ENCODE measurements at regions not wholly inside any gene's neighbourhood (a gene's known extent, or its start where the extent isn't known, plus 50 kb on each side); places are given as distances from the start of the nearest gene placed in this dataset.

DNA sequence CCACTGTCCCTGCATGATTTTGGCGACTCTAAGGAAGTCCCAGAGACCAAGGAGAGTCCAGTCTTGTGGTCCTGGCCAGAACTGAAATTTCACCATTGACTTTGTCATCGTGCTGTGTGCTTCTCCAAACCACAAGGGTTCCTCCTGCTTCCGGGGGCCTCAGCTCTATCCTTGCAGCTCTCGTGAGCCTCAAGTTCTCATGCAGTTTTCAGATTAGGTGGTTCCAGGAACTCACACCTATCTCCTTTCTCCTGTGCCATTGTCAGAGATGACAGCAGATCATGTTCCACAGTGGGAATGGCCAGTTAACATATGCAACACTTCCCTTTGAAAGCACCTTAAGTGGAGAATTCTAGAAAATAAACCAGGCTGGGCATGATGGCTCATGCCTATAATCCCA is 97.9 kb upstream of the CRHR1 start:
- Mint-ChIP-seq H3K27me3 (ENCODE audit: insufficient read depth) (peaks cover 27% of the 10 kb centered on the region), H3K4me1 (ENCODE audit: low read depth) (no peaks in the 10 kb centered on the region), H3K27ac (no peak overlapping the region), H3K4me3 (no peak overlapping the region), H3K36me3 (ENCODE audit: low read depth) (no peaks in the 10 kb centered on the region), H3K9me3 (no peaks in the 10 kb centered on the region)
- DNase-seq (ENCODE audit: low spot score) = no peak
- intact Hi-C loops (cut with micrococcal nuclease) = no loop called here

GRCh38 chr17:45687594-45687993 is 96.5 kb upstream of the CRHR1 start:
- H3K4me3 Mint-ChIP-seq = no peak overlapping the region
- no peak overlapping the region for H3K27ac Mint-ChIP-seq
- H3K4me1 Mint-ChIP-seq (ENCODE audit: low read depth) = no peaks in the 10 kb centered on the region
- intact Hi-C loops (cut with micrococcal nuclease) = no loop called here
- H3K27me3 Mint-ChIP-seq (ENCODE audit: insufficient read depth) = peaks cover 27% of the 10 kb centered on the region
- no peaks in the 10 kb centered on the region for H3K36me3 Mint-ChIP-seq (ENCODE audit: low read depth)
- no peak for DNase-seq (ENCODE audit: low spot score)
- no peaks in the 10 kb centered on the region for H3K9me3 Mint-ChIP-seq

DNA sequence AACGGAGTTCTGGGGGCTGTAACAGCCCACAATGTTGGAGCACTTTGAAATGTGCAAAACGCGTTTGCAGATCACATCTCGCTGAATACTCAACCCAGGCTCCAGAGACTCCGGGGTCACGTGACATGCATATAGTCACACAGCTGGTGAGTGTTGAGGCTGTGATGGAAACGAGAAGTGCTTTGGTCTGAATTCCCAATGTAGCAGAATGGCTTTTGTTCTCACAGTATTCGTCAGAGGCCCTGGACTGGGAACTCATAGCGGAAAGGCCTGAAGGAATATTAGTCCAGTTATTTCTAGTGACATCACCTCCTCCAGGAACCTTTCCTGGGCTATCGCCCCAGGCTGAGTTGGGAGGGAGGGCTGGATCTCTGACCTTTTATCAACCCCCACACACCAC is 95.8 kb upstream of the CRHR1 start:
- intact Hi-C loops (cut with micrococcal nuclease) = no loop called here
- H3K36me3 Mint-ChIP-seq (ENCODE audit: low read depth) = no peaks in the 10 kb centered on the region
- no peaks in the 10 kb centered on the region for H3K4me1 Mint-ChIP-seq (ENCODE audit: low read depth)
- H3K4me3 Mint-ChIP-seq = no peak overlapping the region
- no peaks in the 10 kb centered on the region for H3K9me3 Mint-ChIP-seq
- no peak for DNase-seq (ENCODE audit: low spot score)
- H3K27me3 Mint-ChIP-seq (ENCODE audit: insufficient read depth) = peaks cover 30% of the 10 kb centered on the region
- no peak overlapping the region for H3K27ac Mint-ChIP-seq

DNA sequence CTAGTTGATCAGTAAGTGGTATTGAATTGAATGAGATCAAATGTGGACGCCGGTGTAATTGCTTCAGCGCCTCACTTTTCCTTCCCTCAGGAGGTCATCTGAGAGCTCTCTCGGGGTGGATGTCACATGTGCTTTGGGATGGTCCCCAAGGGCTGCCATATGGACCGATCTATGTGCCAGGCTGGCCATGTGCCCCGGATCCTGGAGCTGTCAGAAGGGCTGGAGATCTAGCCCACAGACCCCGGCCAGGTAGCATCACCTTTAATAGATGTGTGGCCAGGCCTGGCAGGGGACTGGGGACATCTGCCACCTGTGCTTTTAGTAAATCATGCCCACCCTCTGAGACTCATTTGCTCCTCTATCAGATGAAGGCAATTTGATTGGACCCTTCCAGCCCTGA is 95.3 kb upstream of the CRHR1 start:
- Mint-ChIP-seq H3K27me3 (ENCODE audit: insufficient read depth) (peaks cover 30% of the 10 kb centered on the region), H3K9me3 (no peaks in the 10 kb centered on the region), H3K36me3 (ENCODE audit: low read depth) (no peaks in the 10 kb centered on the region), H3K27ac (no peak overlapping the region), H3K4me3 (no peak overlapping the region), H3K4me1 (ENCODE audit: low read depth) (no peaks in the 10 kb centered on the region)
- intact Hi-C loops (cut with micrococcal nuclease) = no loop called here
- DNase-seq (ENCODE audit: low spot score) = no peak

DNA sequence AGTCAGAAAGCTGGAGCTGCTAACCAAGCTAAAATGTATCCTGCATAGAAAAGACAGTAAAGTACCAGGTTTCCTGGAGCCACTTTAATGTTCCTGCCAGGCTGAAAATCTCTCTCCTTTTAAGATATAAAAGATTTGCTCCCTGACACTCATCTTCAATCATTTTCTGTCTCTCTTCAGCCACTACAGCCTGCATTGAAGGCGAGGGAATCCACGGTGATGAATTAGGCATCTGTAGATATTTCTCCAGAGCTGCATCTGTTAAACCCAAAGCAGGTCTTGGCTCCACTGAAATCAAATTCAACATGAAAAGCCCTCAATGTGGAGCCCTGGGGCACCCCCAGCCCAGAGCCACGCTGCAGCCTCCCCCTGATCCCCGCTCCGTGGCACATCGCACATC is 94.7 kb upstream of the CRHR1 start:
- no peaks in the 10 kb centered on the region for H3K9me3 Mint-ChIP-seq
- H3K36me3 Mint-ChIP-seq (ENCODE audit: low read depth) = no peaks in the 10 kb centered on the region
- H3K4me3 Mint-ChIP-seq = no peak overlapping the region
- H3K27me3 Mint-ChIP-seq (ENCODE audit: insufficient read depth) = peaks cover 32% of the 10 kb centered on the region
- no peaks in the 10 kb centered on the region for H3K4me1 Mint-ChIP-seq (ENCODE audit: low read depth)
- H3K27ac Mint-ChIP-seq = no peak overlapping the region
- intact Hi-C loops (cut with micrococcal nuclease) = no loop called here
- DNase-seq (ENCODE audit: low spot score) = no peak

DNA sequence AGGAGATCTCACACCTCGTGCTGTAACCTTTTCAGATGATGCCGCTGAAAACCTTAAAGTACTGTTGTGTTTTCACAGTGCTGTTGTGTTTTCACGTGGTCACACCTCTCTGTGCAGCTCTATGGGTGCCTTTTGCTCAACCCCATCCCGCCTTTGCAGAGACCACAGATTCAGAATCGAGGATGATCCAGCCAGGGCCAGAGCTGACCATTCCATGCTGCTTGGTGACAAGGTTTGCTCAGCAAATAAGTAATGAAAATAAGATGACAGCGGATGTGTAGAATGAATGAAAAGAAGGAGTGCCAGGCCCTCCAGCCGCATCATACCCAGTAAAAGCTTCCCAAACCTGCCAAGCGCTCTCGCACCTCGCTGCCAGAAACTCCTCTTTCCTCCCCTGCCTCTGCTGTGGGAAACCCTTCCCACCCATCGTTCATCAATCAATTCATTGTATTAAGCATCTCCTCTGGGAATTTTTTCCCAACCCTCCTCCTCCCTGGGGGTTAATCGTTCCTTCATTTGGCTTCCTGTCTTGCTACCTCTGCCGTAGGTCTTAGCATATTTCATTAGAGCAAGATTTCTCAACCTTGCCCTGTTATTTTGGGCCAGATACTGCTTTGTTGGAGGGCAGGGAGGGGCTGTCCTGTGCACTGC is 93.4 kb upstream of the CRHR1 start:
- Mint-ChIP-seq H3K36me3 (ENCODE audit: low read depth) (no peaks in the 10 kb centered on the region), H3K27ac (no peak overlapping the region), H3K4me3 (no peak overlapping the region), H3K27me3 (ENCODE audit: insufficient read depth) (peaks cover 35% of the 10 kb centered on the region), H3K9me3 (no peaks in the 10 kb centered on the region), H3K4me1 (ENCODE audit: low read depth) (no peaks in the 10 kb centered on the region)
- intact Hi-C loops (cut with micrococcal nuclease) = no loop called here
- DNase-seq (ENCODE audit: low spot score) = no peak

GRCh38 chr17:45692661-45693060 is 91.5 kb upstream of the CRHR1 start:
- Mint-ChIP-seq H3K4me3 (no peak overlapping the region), H3K27me3 (ENCODE audit: insufficient read depth) (peaks cover 37% of the 10 kb centered on the region), H3K4me1 (ENCODE audit: low read depth) (no peaks in the 10 kb centered on the region), H3K36me3 (ENCODE audit: low read depth) (no peaks in the 10 kb centered on the region), H3K27ac (no peak overlapping the region), H3K9me3 (no peaks in the 10 kb centered on the region)
- intact Hi-C loops (cut with micrococcal nuclease) = no loop called here
- DNase-seq (ENCODE audit: low spot score) = no peak

DNA sequence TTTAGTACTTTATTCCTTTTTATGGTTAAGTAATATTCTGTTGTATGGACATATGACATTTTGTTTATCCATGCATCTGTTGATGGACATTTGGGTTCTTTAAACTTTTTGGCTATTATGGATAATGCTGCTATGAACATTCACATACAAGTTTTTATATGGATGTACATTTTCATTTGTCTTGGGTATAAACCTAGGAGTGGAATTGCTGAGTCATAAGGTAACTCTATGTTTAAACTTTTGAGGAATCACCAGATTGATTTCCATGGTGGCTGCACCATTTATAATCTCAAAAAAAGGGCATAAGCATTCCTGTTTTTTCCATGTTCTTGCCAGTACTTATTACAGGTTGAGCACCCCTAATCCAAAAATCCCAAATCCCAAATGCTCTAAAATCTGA is 90.3 kb upstream of the CRHR1 start:
- H3K9me3 Mint-ChIP-seq = no peaks in the 10 kb centered on the region
- intact Hi-C loops (cut with micrococcal nuclease) = no loop called here
- peaks cover 35% of the 10 kb centered on the region for H3K27me3 Mint-ChIP-seq (ENCODE audit: insufficient read depth)
- no peak overlapping the region for H3K4me3 Mint-ChIP-seq
- DNase-seq (ENCODE audit: low spot score) = no peak
- no peaks in the 10 kb centered on the region for H3K4me1 Mint-ChIP-seq (ENCODE audit: low read depth)
- no peaks in the 10 kb centered on the region for H3K36me3 Mint-ChIP-seq (ENCODE audit: low read depth)
- H3K27ac Mint-ChIP-seq = no peak overlapping the region

DNA sequence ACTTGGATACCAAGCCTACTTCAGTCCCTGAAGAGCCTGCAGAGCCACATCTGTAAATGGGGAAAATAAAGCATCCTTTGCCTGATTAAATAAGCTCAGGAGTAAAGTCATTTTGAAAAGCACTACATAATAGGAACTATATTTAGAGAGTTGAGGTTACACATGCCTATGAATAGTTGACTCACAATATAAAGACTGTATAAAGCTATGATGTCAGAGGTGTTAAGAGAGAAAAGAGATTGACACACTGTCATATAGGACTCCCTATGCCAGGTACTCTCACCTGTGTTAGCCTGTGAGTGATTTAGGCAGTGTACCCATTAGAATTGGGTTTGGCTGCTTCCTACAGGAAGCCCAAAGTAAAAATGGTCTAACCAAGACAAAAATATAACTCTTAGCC is 87.7 kb upstream of the CRHR1 start:
- DNase-seq (ENCODE audit: low spot score) = no peak
- Mint-ChIP-seq H3K4me3 (no peak overlapping the region), H3K27ac (no peak overlapping the region), H3K27me3 (ENCODE audit: insufficient read depth) (peaks cover 19% of the 10 kb centered on the region), H3K4me1 (ENCODE audit: low read depth) (no peaks in the 10 kb centered on the region), H3K9me3 (no peaks in the 10 kb centered on the region), H3K36me3 (ENCODE audit: low read depth) (no peaks in the 10 kb centered on the region)
- intact Hi-C loops (cut with micrococcal nuclease) = no loop called here

- H3K27me3 Mint-ChIP-seq (ENCODE audit: insufficient read depth) = peaks cover 21% of the 10 kb centered on the region
Measured at GRCh38 chr17:45697076-45697475, 87.0 kb upstream of the CRHR1 start.

DNA sequence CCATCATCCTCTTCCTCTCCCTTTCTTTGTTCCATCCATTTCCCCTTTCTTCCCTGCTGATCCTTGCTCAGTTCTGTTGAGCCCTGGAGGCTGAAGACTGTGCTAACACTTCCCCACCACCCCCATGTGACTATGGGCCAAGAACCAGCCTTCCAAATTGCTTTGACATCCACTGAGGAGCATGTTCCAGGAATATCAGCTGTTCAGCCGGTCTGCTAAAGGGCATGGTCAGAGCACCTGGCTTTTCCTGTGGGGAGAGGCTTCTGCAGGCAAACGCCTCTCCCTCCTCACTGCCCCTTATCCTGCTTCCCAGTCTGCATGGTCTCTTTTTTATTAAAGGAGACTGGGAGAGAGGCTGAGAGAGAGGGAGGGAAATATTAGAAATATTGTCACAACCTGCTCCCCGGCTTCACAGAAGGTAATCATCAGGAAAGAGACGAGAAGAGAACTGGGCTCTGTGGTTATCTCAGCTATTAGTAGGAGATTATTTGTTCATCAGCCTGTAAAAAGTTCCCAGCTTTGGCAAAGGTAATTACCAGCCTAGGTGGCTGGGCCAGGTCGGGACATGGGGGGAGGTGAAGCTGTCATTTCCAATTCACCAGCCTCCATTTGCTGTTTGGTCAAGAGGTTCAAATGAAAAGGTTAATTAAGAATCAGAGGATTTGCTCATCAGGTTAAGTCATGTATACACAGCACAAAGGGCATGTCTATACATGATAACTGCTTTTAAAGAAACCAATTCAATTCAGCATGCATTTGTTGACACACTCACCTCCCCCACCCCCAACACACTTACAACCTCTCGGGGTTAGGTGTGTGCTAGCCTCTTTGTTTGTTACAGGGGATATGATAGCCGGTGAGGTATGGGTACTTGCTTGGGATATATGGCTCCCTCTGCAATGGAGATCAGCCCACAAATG is 83.7 kb upstream of the CRHR1 start:
- no peaks in the 10 kb centered on the region for H3K36me3 Mint-ChIP-seq (ENCODE audit: low read depth)
- H3K4me1 Mint-ChIP-seq (ENCODE audit: low read depth) = peaks cover 10% of the 10 kb centered on the region
- intact Hi-C loops (cut with micrococcal nuclease) = no loop called here
- DNase-seq (ENCODE audit: low spot score) = no peak
- no peak overlapping the region for H3K4me3 Mint-ChIP-seq
- peaks cover 14% of the 10 kb centered on the region for H3K27me3 Mint-ChIP-seq (ENCODE audit: insufficient read depth)
- no peaks in the 10 kb centered on the region for H3K9me3 Mint-ChIP-seq
- no peak overlapping the region for H3K27ac Mint-ChIP-seq

More at GRCh38 chr17:45697076-45697475, 87.0 kb upstream of the CRHR1 start:
- H3K9me3 Mint-ChIP-seq = no peaks in the 10 kb centered on the region
- no peak for DNase-seq (ENCODE audit: low spot score)
- H3K4me3 Mint-ChIP-seq = no peak overlapping the region
- intact Hi-C loops (cut with micrococcal nuclease) = no loop called here
- H3K4me1 Mint-ChIP-seq (ENCODE audit: low read depth) = no peaks in the 10 kb centered on the region
- H3K36me3 Mint-ChIP-seq (ENCODE audit: low read depth) = no peaks in the 10 kb centered on the region
- H3K27ac Mint-ChIP-seq = no peak overlapping the region

DNA sequence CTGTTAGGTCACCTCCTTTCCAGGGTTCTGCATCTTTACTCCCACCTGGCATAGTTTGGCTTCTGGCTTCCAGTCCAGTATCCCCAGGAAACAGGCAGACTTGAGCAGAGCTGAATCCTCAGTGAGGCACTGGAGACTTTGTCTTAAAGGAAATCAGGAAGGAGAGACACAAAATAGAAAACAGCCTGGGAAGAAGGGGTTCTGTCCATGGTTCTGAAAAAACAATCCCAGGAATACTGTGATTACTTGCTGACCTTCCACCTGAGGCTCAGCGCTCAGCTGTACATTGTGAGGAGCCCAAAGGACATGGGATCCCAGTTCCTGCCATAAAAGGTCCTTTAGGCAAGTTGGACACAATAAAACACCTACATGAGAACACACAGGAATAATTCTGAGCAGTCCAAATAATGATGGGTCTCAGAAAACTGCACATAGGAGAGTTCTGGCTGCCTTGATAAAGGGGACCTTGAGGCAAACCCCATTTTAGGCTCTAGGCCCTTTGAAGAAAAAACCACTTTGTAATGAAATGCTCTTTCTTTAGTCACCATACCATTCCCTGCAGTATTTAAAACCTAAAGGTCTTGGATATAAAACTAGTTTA is 81.4 kb upstream of the CRHR1 start:
- H3K9me3 Mint-ChIP-seq = no peaks in the 10 kb centered on the region
- peaks cover 12% of the 10 kb centered on the region for H3K27me3 Mint-ChIP-seq (ENCODE audit: insufficient read depth)
- DNase-seq (ENCODE audit: low spot score) = no peak
- H3K4me3 Mint-ChIP-seq = no peak overlapping the region
- peaks cover 16% of the 10 kb centered on the region for H3K4me1 Mint-ChIP-seq (ENCODE audit: low read depth)
- intact Hi-C loops (cut with micrococcal nuclease) = no loop called here
- no peak overlapping the region for H3K27ac Mint-ChIP-seq
- no peaks in the 10 kb centered on the region for H3K36me3 Mint-ChIP-seq (ENCODE audit: low read depth)

- Mint-ChIP-seq H3K27me3 (ENCODE audit: insufficient read depth) (peaks cover 16% of the 10 kb centered on the region), H3K4me1 (ENCODE audit: low read depth) (peaks cover 16% of the 10 kb centered on the region), H3K27ac (no peak overlapping the region), H3K4me3 (no peak overlapping the region), H3K9me3 (no peaks in the 10 kb centered on the region), H3K36me3 (ENCODE audit: low read depth) (no peaks in the 10 kb centered on the region)
- intact Hi-C loops (cut with micrococcal nuclease) = no loop called here
- no peak for DNase-seq (ENCODE audit: low spot score)
Measured at GRCh38 chr17:45703348-45703747, 80.8 kb upstream of the CRHR1 start.

Measured in activated T-helper 1 cell treated with anti-CD3 and anti-CD28 coated beads, Interleukin-12 subunit alpha, Interleukin-12 subunit beta, Interleukin-2, Interleukin-4 antibody, amounts not matched to agents 30 ng/mL and 10 ng/mL and 1 ng/mL, durations not matched to agents 14 hours and 24 hours and 36 hours (primary cell).